PC-3 (cell line): ENCODE measurements at regions not wholly inside any gene's neighbourhood (a gene's known extent, or its start where the extent isn't known, plus 50 kb on each side); places are given as distances from the start of the nearest gene placed in this dataset.

Experiments used
- CTCF ChIP-seq: fragments of 300-600 bp; sonication (generic); conservative IDR thresholded peaks from 2 replicates; pipeline ENCODE4 v1.5.1; 2017; ENCODE audit warnings: antibody characterized with exemption, low read depth, mild to moderate bottlenecking, low read length
- EZH2 ChIP-seq: fragments of 300-600 bp; sonication (generic); IDR thresholded peaks from one replicate; pipeline ENCODE4 v1.6.1; 2017; ENCODE audit warnings: antibody characterized with exemption, mild to moderate bottlenecking, low read length; ENCODE audit not compliant: unreplicated experiment
- EZH2phosphoT487 ChIP-seq: fragments of 300-600 bp; sonication (generic); IDR thresholded peaks from 2 replicates; pipeline ENCODE4 v1.6.1; 2018; ENCODE audit warnings: mild to moderate bottlenecking, antibody characterized with exemption, low read length, borderline replicate concordance

- TF ChIP-seq CTCF (no peak), EZH2phosphoT487 (no peak), EZH2 (no peak)
These were observed 328.2 kb upstream of the SHH start for GRCh38 chr7:156140447-156140846.
